Neuronal stem cell (in vitro differentiated cells): ENCODE measurements at regions not wholly inside any gene's neighbourhood (a gene's known extent, or its start where the extent isn't known, plus 50 kb on each side); places are given as distances from the start of the nearest gene placed in this dataset.

Experiments
- DNase-seq: peaks from one replicate; pipeline ENCODE4 v3.0.0-alpha.2; 2013; ENCODE audit warnings: low spot score
- H2AFZ ChIP-seq: one replicate; pipeline ENCODE4 v1.6.1; 2013; ENCODE audit warnings: mild to moderate bottlenecking, low read length, inconsistent platforms
- H2AK5ac ChIP-seq: 2 replicates; pipeline ENCODE4 v1.6.1; 2013; ENCODE audit warnings: low read depth, mild to moderate bottlenecking, inconsistent platforms, low read length, moderate library complexity, mixed read lengths
- H2BK120ac ChIP-seq: 2 replicates; pipeline ENCODE4 v1.6.1; 2013; ENCODE audit warnings: low read depth, mild to moderate bottlenecking, inconsistent platforms, low read length, moderate library complexity, mixed read lengths
- H2BK12ac ChIP-seq: one replicate; pipeline ENCODE4 v1.6.1; 2013; ENCODE audit warnings: low read length, inconsistent platforms
- H2BK15ac ChIP-seq: 2 replicates; pipeline ENCODE4 v1.6.1; 2013; ENCODE audit warnings: mild to moderate bottlenecking, low read length, inconsistent platforms, mixed read lengths
- H2BK5ac ChIP-seq: one replicate; pipeline ENCODE4 v1.6.1; 2013; ENCODE audit warnings: inconsistent platforms, mild to moderate bottlenecking, low read length, moderate library complexity
- H3K14ac ChIP-seq: one replicate; pipeline ENCODE4 v1.6.1; 2013; ENCODE audit warnings: low read length, inconsistent platforms
- H3K18ac ChIP-seq: 2 replicates; pipeline ENCODE4 v1.6.1; 2013; ENCODE audit warnings: low read length, inconsistent platforms
- H3K23ac ChIP-seq: 2 replicates; pipeline ENCODE4 v1.6.1; 2013; ENCODE audit warnings: low read depth, mild to moderate bottlenecking, mixed read lengths, low read length, inconsistent platforms; ENCODE audit not compliant: poor library complexity
- H3K27ac ChIP-seq: replicated peaks from 3 replicates; pipeline ENCODE4 v1.5.1; 2013; ENCODE audit warnings: low read length, inconsistent platforms
- H3K27me3 ChIP-seq, 3 experiments: 2 replicates each; pipeline ENCODE4 v1.6.1; 2013; ENCODE audit warnings: low read length in 3 of 3, mild to moderate bottlenecking in 2 of 3, inconsistent platforms in 1 of 3, low read depth in 1 of 3, mixed read lengths in 1 of 3, moderate library complexity in 1 of 3; ENCODE audit not compliant: control insufficient read depth in 3 of 3, insufficient read depth in 3 of 3
- H3K36me3 ChIP-seq, 2 donors: replicated peaks in 1 of 2; 2 replicates each; pipeline ENCODE4 v1.6.1; 2013; ENCODE audit warnings: low read length in 2 of 2; ENCODE audit not compliant: control insufficient read depth in 2 of 2, insufficient read depth in 2 of 2
- H3K4ac ChIP-seq: 2 replicates; pipeline ENCODE4 v1.6.1; 2013; ENCODE audit warnings: inconsistent platforms, mild to moderate bottlenecking, low read length, moderate library complexity
- H3K4me1 ChIP-seq, 2 donors: 1 replicate in 1 of 2; 2 replicates in 1 of 2; pipeline ENCODE4 v1.6.1; 2013; ENCODE audit warnings: low read length in 2 of 2, low read depth in 1 of 2; ENCODE audit not compliant: control insufficient read depth in 2 of 2, insufficient read depth in 1 of 2
- H3K4me2 ChIP-seq: one replicate; pipeline ENCODE4 v1.6.1; 2013; ENCODE audit warnings: mild to moderate bottlenecking, low read length, inconsistent platforms; ENCODE audit not compliant: insufficient read depth, poor library complexity, severe bottlenecking
- H3K4me3 ChIP-seq, 2 donors: 2 replicates each; pipeline ENCODE4 v1.5.1; 2013; ENCODE audit warnings: low read length in 2 of 2, mild to moderate bottlenecking in 2 of 2, inconsistent platforms in 1 of 2, moderate library complexity in 1 of 2
- H3K79me1 ChIP-seq: one replicate; pipeline ENCODE4 v1.6.1; 2013; ENCODE audit warnings: low read depth, mild to moderate bottlenecking, inconsistent platforms, low read length, moderate library complexity
- H3K9ac ChIP-seq: one replicate; pipeline ENCODE4 v1.6.1; 2013; ENCODE audit warnings: mild to moderate bottlenecking, low read depth, low read length, inconsistent platforms; ENCODE audit not compliant: poor library complexity
- H3K9me3 ChIP-seq, 2 donors: replicated peaks in 1 of 2; 2 replicates each; pipeline versions ENCODE3 to v1.6.1; 2013; ENCODE audit warnings: low read length in 2 of 2, mild to moderate bottlenecking in 2 of 2, inconsistent platforms in 1 of 2, low read depth in 1 of 2, mixed read lengths in 1 of 2, moderate library complexity in 1 of 2; ENCODE audit not compliant: control insufficient read depth in 2 of 2, insufficient read depth in 1 of 2
- H4K8ac ChIP-seq: one replicate; pipeline ENCODE4 v1.6.1; 2013; ENCODE audit warnings: low read depth, mild to moderate bottlenecking, inconsistent platforms, low read length, moderate library complexity
- H4K91ac ChIP-seq: one replicate; pipeline ENCODE4 v1.6.1; 2013; ENCODE audit warnings: low read length, low read depth, mild to moderate bottlenecking, inconsistent platforms; ENCODE audit not compliant: poor library complexity
- WGBS, 2 donors: extraction: QIAGEN DNeasy Blood & Tissue Kit; methylation state at CpG; one replicate each; pipeline ENCODE4 v1.1.7; 2013; ENCODE audit warnings: missing lambda C conversion rate in 2 of 2, mixed read lengths in 1 of 2; ENCODE audit not compliant: insufficient read length in 2 of 2, insufficient replicate concordance in 1 of 2; ENCODE audit errors: extremely low coverage in 2 of 2; 5-methylcytosine and 5-hydroxymethylcytosine counted together

GRCh38 chr21:28099001-28099705, 893.5 kb downstream of the LTN1 start:
- Histone ChIP-seq H2BK5ac (no peak overlapping the region), H3K4me1 (no peaks in the 10 kb centered on the region), H3K4ac (no peak overlapping the region), H3K4me2 (no peak overlapping the region), H3K9me3 (no peaks in the 10 kb centered on the region), H3K79me1 (no peaks in the 10 kb centered on the region), H3K14ac (no peak overlapping the region), H3K4me3 (no peak overlapping the region), H3K36me3 (no peaks in the 10 kb centered on the region), H2BK120ac (no peak overlapping the region), H3K27me3 (no peaks in the 10 kb centered on the region), H3K27ac (no peak overlapping the region), H2AFZ (no peak overlapping the region), H4K91ac (no peak overlapping the region), H4K8ac (no peak overlapping the region), H3K23ac (no peak overlapping the region), H2BK12ac (no peak overlapping the region), H2AK5ac (no peak overlapping the region), H2BK15ac (no peak overlapping the region), H3K18ac (no peak overlapping the region), H3K9ac (no peak overlapping the region)
- WGBS, 2 donors = no CpG with 5 or more reads among the region's 6 CpGs
- DNase-seq = no peak

- Histone ChIP-seq H3K4ac (no peak overlapping the region), H3K36me3 (no peaks in the 10 kb centered on the region), H2AFZ (no peak overlapping the region), H3K23ac (no peak overlapping the region), H3K4me2 (no peak overlapping the region), H3K9me3 (no peaks in the 10 kb centered on the region), H3K27me3 (no peaks in the 10 kb centered on the region), H3K4me3 (no peak overlapping the region), H3K79me1 (no peaks in the 10 kb centered on the region), H2AK5ac (no peak overlapping the region), H3K4me1 (peaks cover 0 to 2% of the 10 kb centered on the region in 2 donors), H2BK15ac (no peak overlapping the region), H3K14ac (no peak overlapping the region), H2BK12ac (no peak overlapping the region), H2BK120ac (no peak overlapping the region), H3K9ac (no peak overlapping the region), H3K18ac (no peak overlapping the region), H4K91ac (no peak overlapping the region), H2BK5ac (no peak overlapping the region), H4K8ac (no peak overlapping the region), H3K27ac (no peak overlapping the region)
- no peak for DNase-seq
- WGBS, 2 donors = no CpG with 5 or more reads among the region's 2 CpGs
Observed at GRCh38 chr21:28091466-28091865, 901.2 kb downstream of the LTN1 start.

- no peak overlapping the region for H3K14ac ChIP-seq
- no peak overlapping the region for H3K18ac ChIP-seq
- H4K91ac ChIP-seq = no peak overlapping the region
- no peak overlapping the region for H2BK12ac ChIP-seq
- H3K79me1 ChIP-seq = no peaks in the 10 kb centered on the region
- H2BK5ac ChIP-seq = no peak overlapping the region
- no peak overlapping the region for H2BK15ac ChIP-seq
- H2BK120ac ChIP-seq = no peak overlapping the region
- H4K8ac ChIP-seq = no peak overlapping the region
- H3K4me2 ChIP-seq = no peak overlapping the region
- H3K23ac ChIP-seq = no peak overlapping the region
- no peak overlapping the region for H3K27ac ChIP-seq
- H2AK5ac ChIP-seq = no peak overlapping the region
- no peak for DNase-seq
- no CpG with 5 or more reads among the region's 5 CpGs for WGBS, 2 donors
- no peaks in the 10 kb centered on the region for H3K36me3 ChIP-seq
- H3K4me3 ChIP-seq = no peak overlapping the region
- peaks cover 0 to 2% of the 10 kb centered on the region in 2 donors for H3K4me1 ChIP-seq
- H3K9ac ChIP-seq = no peak overlapping the region
- H3K4ac ChIP-seq = no peak overlapping the region
- H3K27me3 ChIP-seq = no peaks in the 10 kb centered on the region
- H3K9me3 ChIP-seq = no peaks in the 10 kb centered on the region
- H2AFZ ChIP-seq = peak overlapping the region; percentile 29
Observed at GRCh38 chr21:28090546-28090945, 902.1 kb downstream of the LTN1 start.

GRCh38 chr21:28089599-28090441, 902.9 kb downstream of the LTN1 start:
- Histone ChIP-seq H3K14ac (no peak overlapping the region), H3K23ac (no peak overlapping the region), H2AK5ac (no peak overlapping the region), H3K9ac (no peak overlapping the region), H2BK15ac (no peak overlapping the region), H2BK5ac (no peak overlapping the region), H3K4me3 (no peak overlapping the region), H3K9me3 (no peaks in the 10 kb centered on the region), H2AFZ (peak overlapping the region; percentile 29), H2BK12ac (no peak overlapping the region), H4K91ac (no peak overlapping the region), H3K4ac (no peak overlapping the region), H3K4me1 (peaks cover 0 to 2% of the 10 kb centered on the region in 2 donors), H3K4me2 (no peak overlapping the region), H2BK120ac (no peak overlapping the region), H3K18ac (no peak overlapping the region), H3K79me1 (no peaks in the 10 kb centered on the region), H3K27me3 (no peaks in the 10 kb centered on the region), H3K27ac (no peak overlapping the region), H3K36me3 (no peaks in the 10 kb centered on the region), H4K8ac (no peak overlapping the region)
- no peak for DNase-seq
- no CpG with 5 or more reads among the region's 11 CpGs for WGBS, 2 donors
